HG03095 (cell line): ENCODE measurements at regions not wholly inside any gene's neighbourhood (a gene's known extent, or its start where the extent isn't known, plus 50 kb on each side); places are given as distances from the start of the nearest gene placed in this dataset.

Experiments
- ATAC-seq: cut with Tn5 transposase; IDR thresholded peaks from one replicate; pipeline ENCODE4 v1.9.1; 2021; ENCODE audit warnings: moderate library complexity; ENCODE audit not compliant: unreplicated experiment

GRCh38 chr13:50101590-50101989, 86.3 kb downstream of the KCNRG start:
- ATAC-seq: no peak

- ATAC-seq: no peak
Observed at GRCh38 chr13:50104493-50104892, 89.2 kb downstream of the KCNRG start.

GRCh38 chr13:50106559-50106958, 91.3 kb downstream of the KCNRG start:
- ATAC-seq: peak; percentile 87

- ATAC-seq: no peak
Observed at GRCh38 chr13:50107205-50107604, 92.0 kb downstream of the KCNRG start.

- no peak for ATAC-seq
Observed at GRCh38 chr13:50114961-50115360, 99.7 kb downstream of the KCNRG start.

- ATAC-seq: no peak
Observed at GRCh38 chr13:50115695-50116094, 100.5 kb downstream of the KCNRG start.

- no peak for ATAC-seq
Observed at GRCh38 chr13:50116430-50116973, 101.3 kb downstream of the KCNRG start.

- no peak for ATAC-seq
Observed at GRCh38 chr13:50119591-50119990, 104.3 kb downstream of the KCNRG start.

- ATAC-seq: no peak
Observed at GRCh38 chr13:50122455-50122854, 107.2 kb downstream of the KCNRG start.

- ATAC-seq: no peak
Observed at GRCh38 chr13:50123002-50123401, 107.8 kb downstream of the KCNRG start.

- no peak for ATAC-seq
Observed at GRCh38 chr13:50123515-50123861, 108.2 kb downstream of the KCNRG start.

GRCh38 chr13:50123862-50124535, 108.8 kb downstream of the KCNRG start:
- peak; percentile 51 for ATAC-seq

GRCh38 chr13:50124536-50125303, 109.5 kb downstream of the KCNRG start:
- peak; percentile 23 for ATAC-seq

- ATAC-seq: peak; percentile 3
Observed at GRCh38 chr13:50125304-50125553, 110.0 kb downstream of the KCNRG start.

GRCh38 chr13:50125554-50126262, 110.5 kb downstream of the KCNRG start:
- peak; percentile 8 for ATAC-seq

- ATAC-seq: no peak
Observed at GRCh38 chr13:50126263-50126992, 111.2 kb downstream of the KCNRG start.

- ATAC-seq: no peak
Observed at GRCh38 chr13:50126993-50127725, 111.9 kb downstream of the KCNRG start.

- ATAC-seq: no peak
Observed at GRCh38 chr13:50127726-50128291, 112.6 kb downstream of the KCNRG start.

- ATAC-seq: no peak
Observed at GRCh38 chr13:50128428-50128931, 113.2 kb downstream of the KCNRG start.

- no peak for ATAC-seq
Observed at GRCh38 chr13:50129081-50129705, 113.9 kb downstream of the KCNRG start.
